Suppressor macrophage (primary cell): ENCODE measurements at regions not wholly inside any gene's neighbourhood (a gene's known extent, or its start where the extent isn't known, plus 50 kb on each side); places are given as distances from the start of the nearest gene placed in this dataset.
"Not testable (repeated sequence)": the region's sequence is repeated elsewhere in the genome, so short reads cannot be mapped to it uniquely, and the experiment has no call there.

Source experiments
- DNase-seq, 4 experiments: peaks; one replicate each; pipeline ENCODE4 v3.0.0-alpha.2; 2020 to 2022

DNA sequence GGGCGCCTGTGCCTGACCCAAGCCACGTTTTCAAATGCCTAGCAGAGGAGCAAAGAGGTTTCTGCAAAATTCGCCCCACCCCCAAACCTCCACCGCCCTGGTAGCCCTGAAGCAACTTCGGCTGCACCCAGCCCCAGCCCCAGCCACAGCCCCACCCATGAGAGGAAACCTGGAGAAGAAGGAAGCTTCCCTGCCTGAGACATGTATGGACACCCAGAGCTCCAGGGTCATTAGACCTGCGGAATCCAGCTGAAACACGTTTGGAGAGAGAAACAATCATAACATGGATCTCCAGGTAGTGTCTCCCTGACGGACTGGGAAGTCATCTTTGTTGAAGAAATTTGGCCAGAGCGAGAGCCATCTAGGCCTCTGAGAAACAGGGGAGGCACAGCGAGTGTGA, 100.4 kb upstream of the ZNF337 start:
- DNase-seq, result not testable (repeated sequence)

DNA sequence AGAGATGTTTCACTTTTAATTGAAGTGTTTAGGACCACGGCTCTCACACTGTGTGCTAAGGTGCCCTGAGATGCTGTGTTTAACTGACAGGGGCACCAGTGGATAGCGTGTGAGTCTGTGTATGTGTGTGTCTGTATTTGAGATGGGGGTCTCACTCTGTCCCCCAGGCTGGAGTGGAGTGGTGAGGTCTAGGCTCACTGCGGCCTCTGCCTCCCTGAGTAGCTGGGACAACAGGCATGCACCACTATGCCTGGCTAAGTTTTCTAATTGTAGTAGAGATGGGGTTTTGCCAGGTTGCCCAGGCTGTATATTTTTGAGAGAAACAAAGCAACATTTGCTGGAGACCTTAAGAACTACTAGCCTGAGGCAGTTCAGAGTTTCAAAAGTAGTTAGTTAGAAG, 80.6 kb upstream of the ZNF337 start:
- not testable (repeated sequence) for DNase-seq

DNA sequence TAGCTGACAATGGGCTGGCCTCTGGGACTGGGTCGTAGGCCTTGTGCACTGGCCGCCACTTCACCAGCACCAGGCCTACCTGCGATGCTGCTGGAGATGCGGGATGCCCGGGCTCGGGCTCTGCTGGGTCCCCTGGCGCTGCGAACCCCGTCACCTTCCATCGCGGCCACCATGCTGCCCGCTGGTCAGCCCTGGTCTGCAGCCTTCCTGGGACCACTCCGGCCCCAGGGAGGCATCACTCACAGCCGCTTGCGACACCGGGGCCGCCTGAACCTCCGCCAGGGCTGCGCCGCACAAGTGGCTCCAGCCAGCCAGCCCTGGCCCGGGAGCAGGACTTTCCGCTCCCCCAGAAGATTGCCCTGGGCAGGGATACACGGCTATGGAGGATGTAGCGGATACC, 78.1 kb upstream of the ZNF337 start:
- DNase-seq, result not testable (repeated sequence)

DNA sequence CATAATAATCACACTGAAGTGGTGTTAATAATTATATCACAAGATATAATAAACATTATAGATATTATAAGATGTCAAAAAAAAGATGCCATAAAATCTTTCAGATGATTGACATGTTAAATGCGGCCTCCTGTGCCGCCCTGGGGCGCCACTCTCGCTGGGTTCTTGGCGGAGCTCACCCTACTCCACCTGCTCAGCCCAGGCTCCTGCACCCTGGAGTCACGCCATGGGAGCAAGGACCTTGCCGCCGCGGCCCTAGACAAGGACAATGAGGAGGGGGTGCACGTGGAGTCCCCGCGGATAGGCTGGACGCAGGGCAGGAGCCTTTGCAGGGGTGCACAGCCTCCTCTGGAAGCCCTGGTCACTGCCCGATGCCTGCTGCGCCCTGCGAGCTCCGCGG, 77.5 kb upstream of the ZNF337 start:
- not testable (repeated sequence) for DNase-seq

DNA sequence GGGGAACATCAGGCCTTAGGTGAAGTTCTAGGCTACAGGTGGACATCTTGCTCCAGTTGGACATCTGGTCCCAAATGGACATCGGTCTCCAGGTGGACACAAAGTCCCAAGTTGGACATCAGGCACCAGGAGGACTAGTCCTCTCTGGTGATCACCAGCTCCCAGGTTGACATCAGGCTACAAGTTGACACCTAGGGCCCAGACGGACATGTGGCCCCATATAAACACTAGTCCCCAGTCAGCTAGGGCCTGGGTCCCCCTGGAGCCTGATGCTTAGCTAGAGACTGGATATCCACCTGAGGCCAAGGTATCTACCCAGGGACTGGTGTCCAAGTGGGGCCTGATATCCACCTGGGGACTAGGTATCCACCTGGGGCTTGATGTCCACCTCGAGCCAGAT, 75.8 kb upstream of the ZNF337 start:
- not testable (repeated sequence) for DNase-seq

DNA sequence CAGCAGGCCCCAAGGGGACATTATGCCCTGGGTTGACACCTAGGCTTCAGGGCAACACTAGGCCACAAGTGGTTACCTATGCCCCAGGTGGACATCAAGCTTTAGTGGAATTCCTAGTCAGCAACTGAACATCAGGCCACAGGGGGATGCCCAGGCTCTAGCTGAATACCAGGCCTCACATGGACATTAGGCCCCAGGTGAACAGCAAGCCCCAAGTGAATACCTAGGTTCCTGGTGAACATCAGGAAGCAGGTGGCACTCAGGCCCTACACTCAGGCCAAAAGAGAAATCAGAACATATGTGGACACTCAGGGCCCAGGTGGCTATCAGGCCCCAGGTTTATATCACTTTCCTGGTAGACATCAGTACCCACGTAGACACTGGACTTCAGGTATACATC, 75.2 kb upstream of the ZNF337 start:
- DNase-seq, result not testable (repeated sequence)

DNA sequence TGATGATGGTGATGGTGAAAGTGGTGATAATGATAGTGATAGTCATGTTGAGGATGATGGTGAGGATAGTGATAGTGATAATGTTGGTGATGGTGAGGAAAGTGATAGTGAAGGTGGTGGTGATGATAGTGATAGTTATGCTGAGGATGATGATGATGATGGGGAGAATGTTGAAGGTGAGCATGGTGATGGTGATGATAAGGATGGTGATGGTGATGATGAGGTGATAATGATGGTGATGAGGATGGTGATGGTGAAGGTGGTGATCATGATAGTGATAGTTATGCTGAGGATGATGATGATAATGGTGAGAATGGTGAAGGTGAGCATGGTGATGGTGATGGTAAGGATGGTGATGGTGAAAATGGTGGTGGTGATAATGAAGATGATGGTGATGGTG, 64.9 kb upstream of the ZNF337 start:
- DNase-seq, result no peak

DNA sequence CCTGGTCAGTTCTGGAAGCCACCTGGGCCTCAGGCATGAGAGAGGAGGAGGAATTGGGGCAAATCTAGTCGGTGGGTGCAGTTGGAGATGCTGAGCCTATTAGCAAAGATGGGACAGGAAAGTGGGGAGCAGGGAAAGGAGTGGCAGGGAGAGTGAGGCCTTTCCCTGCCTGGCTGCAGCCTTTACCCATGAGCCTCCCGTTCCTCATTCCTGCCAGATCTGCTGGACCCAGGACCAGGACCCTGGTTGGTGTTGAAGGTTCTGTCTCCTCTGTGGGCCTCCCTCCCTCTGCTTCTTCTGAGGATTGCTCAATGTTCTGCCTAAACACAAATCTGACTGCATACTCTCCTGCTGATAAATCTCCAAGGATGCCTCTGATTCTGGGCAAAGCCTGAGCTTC, 64.4 kb upstream of the ZNF337 start:
- DNase-seq, result not testable (repeated sequence)

DNA sequence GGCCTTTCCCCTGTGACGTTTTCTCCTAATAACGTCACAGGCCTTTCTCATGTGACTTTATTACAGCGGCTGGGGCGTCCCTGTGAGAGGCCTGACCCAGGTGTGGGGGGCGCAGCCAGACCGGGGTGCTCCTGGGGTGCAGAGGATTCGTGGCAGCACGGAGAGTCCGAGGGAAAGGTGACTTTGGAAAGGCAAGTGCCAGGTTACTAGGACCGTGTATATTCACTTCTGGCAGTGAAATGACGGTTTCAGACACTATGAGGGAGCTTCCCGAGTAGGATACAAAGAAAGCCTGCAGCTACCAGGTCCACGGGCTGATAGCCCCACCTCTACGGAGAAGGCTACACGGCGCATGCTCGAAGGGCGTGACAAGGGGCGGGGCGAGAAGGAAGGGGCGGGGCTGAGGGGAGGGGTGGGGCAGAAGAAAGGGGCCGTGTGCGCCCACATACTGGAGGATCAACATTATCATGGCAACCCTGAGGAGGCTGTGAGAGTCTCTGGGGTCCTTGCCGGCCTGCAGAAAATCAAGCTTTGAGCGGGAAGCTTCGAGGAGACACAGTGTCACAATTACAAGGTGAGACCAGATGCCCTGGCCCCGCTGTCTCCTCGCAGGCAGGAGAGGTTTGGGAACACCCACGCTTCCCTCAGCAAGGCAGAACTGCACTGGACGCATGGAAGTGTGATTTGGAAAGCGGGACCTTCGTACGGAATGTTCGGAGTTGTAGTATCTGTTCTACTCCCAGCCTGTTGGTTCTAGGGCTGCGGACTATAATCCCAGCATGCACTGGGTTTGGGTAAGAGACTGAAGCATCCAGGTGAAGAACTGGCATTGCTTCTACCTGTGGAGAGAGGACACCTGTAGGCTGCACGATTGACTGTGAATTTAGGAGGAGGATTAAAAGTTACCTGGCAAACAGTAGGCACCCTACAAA, 54.4 kb upstream of the ZNF337 start:
- DNase-seq, result peak; percentile 42 to 73 (median 58)

DNA sequence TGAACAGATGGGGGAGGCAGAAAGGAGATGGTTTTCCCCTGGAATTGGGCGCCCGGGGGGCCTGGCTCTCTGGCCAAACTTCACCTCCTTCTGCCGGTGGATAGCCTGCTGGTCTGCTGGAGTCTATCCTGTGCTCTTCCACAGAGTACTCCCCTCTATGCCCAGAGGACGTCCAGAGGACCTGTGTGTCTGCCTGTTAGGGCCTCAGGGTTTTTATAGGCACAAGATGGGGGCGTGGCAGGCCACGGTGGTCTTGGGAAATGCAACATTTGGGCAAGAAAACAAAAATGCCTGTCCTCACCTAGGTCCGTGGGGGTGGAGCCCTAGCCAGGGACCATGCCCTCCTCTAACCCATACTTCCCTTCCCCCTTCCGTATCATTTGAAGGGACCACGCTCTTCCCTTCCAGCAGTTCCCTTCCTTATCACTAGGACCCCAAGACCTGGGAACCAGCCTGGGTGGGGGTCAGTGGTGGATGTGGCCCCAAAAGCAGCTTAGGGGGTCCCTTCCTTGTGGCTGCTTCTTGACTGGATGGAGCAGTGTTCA, 53.6 kb upstream of the ZNF337 start:
- DNase-seq, result no peak

DNA sequence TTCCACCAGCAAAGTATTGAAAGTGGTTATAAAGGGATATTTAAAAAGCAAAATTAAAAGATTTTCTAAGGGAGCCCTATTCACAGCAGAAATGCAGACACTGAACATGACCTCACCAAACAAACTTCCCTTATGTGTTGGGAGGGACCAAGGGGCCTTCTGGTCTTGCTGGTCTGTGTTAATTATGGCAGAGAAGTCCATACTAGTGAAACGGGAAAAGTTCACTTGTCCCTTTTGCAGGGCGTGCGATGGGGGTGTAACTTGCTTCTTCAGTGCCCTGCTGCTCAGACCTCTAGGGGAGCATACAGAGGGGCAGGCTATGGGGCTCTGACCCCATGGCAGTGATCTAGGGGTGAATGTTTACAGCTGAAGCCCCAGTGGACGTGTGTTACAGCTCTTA, 53.0 kb upstream of the ZNF337 start:
- no peak for DNase-seq
